ENCODE measurements at regions not wholly inside any gene's neighbourhood (a gene's known extent, or its start where the extent isn't known, plus 50 kb on each side); places are given as distances from the start of the nearest gene placed in this dataset.
"Not testable (repeated sequence)": the region's sequence is repeated elsewhere in the genome, so short reads cannot be mapped to it uniquely, and the experiment has no call there.

- Histone ChIP-seq H3K9me3 (ENCODE audit: control insufficient read depth in 3 of 3, low read length in 3 of 3) (no peaks in the 10 kb centered on the region), H3K4me1 (ENCODE audit: control insufficient read depth in 3 of 3, insufficient read depth in 3 of 3, low read length in 3 of 3) (peaks cover 4 to 10% (median 7%) of the 10 kb centered on the region in 3 donors), H3K27me3 (ENCODE audit: control insufficient read depth in 3 of 3, insufficient read depth in 3 of 3, low read length in 3 of 3) (no peaks in the 10 kb centered on the region), H3K36me3 (ENCODE audit: control insufficient read depth in 3 of 3, insufficient read depth in 3 of 3, low read length in 3 of 3) (no peaks in the 10 kb centered on the region), H3K27ac (ENCODE audit: low read depth, low read length) (no peak overlapping the region), H3K9ac (ENCODE audit: low read depth in 1 of 3, low read length in 3 of 3) (no peak overlapping the region), H3K4me3 (ENCODE audit: low read length in 3 of 3) (no peak overlapping the region)
Measured at GRCh38 chr9:621201-621855, 220.2 kb upstream of the DMRT1 start.

- H3K9me3 ChIP-seq (ENCODE audit: control insufficient read depth in 3 of 3, low read length in 3 of 3), result no peaks in the 10 kb centered on the region
- H3K9ac ChIP-seq (ENCODE audit: low read depth in 1 of 3, low read length in 3 of 3), result no peak overlapping the region
- H3K27ac ChIP-seq (ENCODE audit: low read depth, low read length), result no peak overlapping the region
- H3K27me3 ChIP-seq (ENCODE audit: control insufficient read depth in 3 of 3, insufficient read depth in 3 of 3, low read length in 3 of 3), result no peaks in the 10 kb centered on the region
- no peaks in the 10 kb centered on the region for H3K36me3 ChIP-seq (ENCODE audit: control insufficient read depth in 3 of 3, insufficient read depth in 3 of 3, low read length in 3 of 3)
- H3K4me3 ChIP-seq (ENCODE audit: low read length in 3 of 3), result no peak overlapping the region
- peaks cover 3 to 12% (median 4%) of the 10 kb centered on the region in 3 donors for H3K4me1 ChIP-seq (ENCODE audit: control insufficient read depth in 3 of 3, insufficient read depth in 3 of 3, low read length in 3 of 3)
Measured at GRCh38 chr9:624935-625500, 216.5 kb upstream of the DMRT1 start.

DNA sequence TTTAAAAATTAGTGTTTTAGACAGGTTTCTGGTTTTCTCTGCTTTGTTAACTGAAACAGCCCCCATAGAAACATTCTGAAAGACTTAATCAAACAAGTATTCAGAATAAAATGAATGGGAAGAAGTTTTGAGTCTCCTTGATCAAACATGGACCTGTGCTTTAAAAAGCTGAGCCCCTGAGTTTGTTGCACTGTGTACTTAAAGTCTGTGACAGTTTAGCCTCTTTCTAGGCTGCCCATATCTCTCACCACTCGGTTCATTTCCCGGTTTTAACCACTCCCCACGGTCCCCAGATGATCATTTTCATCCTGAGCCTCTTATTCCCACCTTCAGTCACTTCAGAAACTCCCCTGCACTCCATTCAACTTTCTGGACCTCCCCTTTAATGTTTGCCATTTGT, 215.9 kb upstream of the DMRT1 start:
- Histone ChIP-seq H3K4me3 (ENCODE audit: low read length in 3 of 3) (no peak overlapping the region), H3K27me3 (ENCODE audit: control insufficient read depth in 3 of 3, insufficient read depth in 3 of 3, low read length in 3 of 3) (no peaks in the 10 kb centered on the region), H3K36me3 (ENCODE audit: control insufficient read depth in 3 of 3, insufficient read depth in 3 of 3, low read length in 3 of 3) (no peaks in the 10 kb centered on the region), H3K9ac (ENCODE audit: low read depth in 1 of 3, low read length in 3 of 3) (peak overlapping the region in 1 of 3 donors; percentile 17), H3K9me3 (ENCODE audit: control insufficient read depth in 3 of 3, low read length in 3 of 3) (no peaks in the 10 kb centered on the region), H3K4me1 (ENCODE audit: control insufficient read depth in 3 of 3, insufficient read depth in 3 of 3, low read length in 3 of 3) (peaks cover 3 to 12% (median 4%) of the 10 kb centered on the region in 3 donors), H3K27ac (ENCODE audit: low read depth, low read length) (no peak overlapping the region)

GRCh38 chr9:626114-626513, 215.4 kb upstream of the DMRT1 start:
- not testable (repeated sequence) for H3K4me3 ChIP-seq (ENCODE audit: low read length in 3 of 3); H3K36me3 ChIP-seq (ENCODE audit: control insufficient read depth in 3 of 3, insufficient read depth in 3 of 3, low read length in 3 of 3); H3K27me3 ChIP-seq (ENCODE audit: control insufficient read depth in 3 of 3, insufficient read depth in 3 of 3, low read length in 3 of 3); H3K27ac ChIP-seq (ENCODE audit: low read depth, low read length); H3K9me3 ChIP-seq (ENCODE audit: control insufficient read depth in 3 of 3, low read length in 3 of 3)
- Histone ChIP-seq H3K9ac (ENCODE audit: low read depth in 1 of 3, low read length in 3 of 3) (peak overlapping the region in 1 of 3 donors; percentile 17), H3K4me1 (ENCODE audit: control insufficient read depth in 3 of 3, insufficient read depth in 3 of 3, low read length in 3 of 3) (peaks cover 3 to 11% (median 4%) of the 10 kb centered on the region in 3 donors)

- peak overlapping the region in 1 of 3 donors; percentile 11 for H3K9ac ChIP-seq (ENCODE audit: low read depth in 1 of 3, low read length in 3 of 3)
Measured at GRCh38 chr9:626596-626995, 214.9 kb upstream of the DMRT1 start.

DNA sequence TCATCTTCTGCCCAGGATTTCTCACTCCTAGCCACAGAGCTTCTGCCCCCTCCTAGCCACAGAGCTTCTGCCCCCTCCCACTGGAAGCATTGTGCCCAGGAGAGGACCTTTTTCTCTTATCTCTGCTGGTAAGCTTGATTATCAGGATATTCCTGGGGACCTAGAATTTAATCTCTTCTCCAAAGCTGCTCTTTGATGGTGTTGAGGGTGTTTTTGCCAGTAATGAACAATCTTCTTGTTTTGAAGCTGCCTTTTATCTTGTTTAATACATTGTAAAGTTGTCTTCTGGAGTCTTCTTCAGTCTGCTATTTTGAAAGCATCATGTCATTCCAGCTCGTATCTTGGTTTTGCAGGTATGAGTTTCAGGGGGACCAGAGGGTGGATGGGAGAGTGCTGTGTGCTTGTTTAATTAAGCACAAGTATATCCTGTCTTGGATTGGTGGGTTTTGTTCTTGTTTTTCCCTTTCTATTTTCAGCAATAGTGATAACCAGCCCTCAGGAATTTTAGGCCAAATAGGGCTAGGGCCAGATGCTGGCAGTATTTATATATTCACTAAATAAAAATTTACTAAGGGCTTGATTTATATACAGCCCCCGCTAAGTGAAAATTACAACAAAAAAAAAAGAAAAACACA, 214.0 kb upstream of the DMRT1 start:
- Histone ChIP-seq H3K9me3 (ENCODE audit: control insufficient read depth in 3 of 3, low read length in 3 of 3) (no peaks in the 10 kb centered on the region), H3K27ac (ENCODE audit: low read depth, low read length) (no peak overlapping the region), H3K4me3 (ENCODE audit: low read length in 3 of 3) (no peak overlapping the region), H3K27me3 (ENCODE audit: control insufficient read depth in 3 of 3, insufficient read depth in 3 of 3, low read length in 3 of 3) (no peaks in the 10 kb centered on the region), H3K4me1 (ENCODE audit: control insufficient read depth in 3 of 3, insufficient read depth in 3 of 3, low read length in 3 of 3) (peaks cover 0 to 7% (median 4%) of the 10 kb centered on the region in 3 donors), H3K36me3 (ENCODE audit: control insufficient read depth in 3 of 3, insufficient read depth in 3 of 3, low read length in 3 of 3) (no peaks in the 10 kb centered on the region), H3K9ac (ENCODE audit: low read depth in 1 of 3, low read length in 3 of 3) (no peak overlapping the region)

More at GRCh38 chr9:626596-626995, 214.9 kb upstream of the DMRT1 start:
- H3K27ac ChIP-seq (ENCODE audit: low read depth, low read length), result no peak overlapping the region
- no peaks in the 10 kb centered on the region for H3K36me3 ChIP-seq (ENCODE audit: control insufficient read depth in 3 of 3, insufficient read depth in 3 of 3, low read length in 3 of 3)
- peaks cover under 1 to 7% (median 4%) of the 10 kb centered on the region in 3 donors for H3K4me1 ChIP-seq (ENCODE audit: control insufficient read depth in 3 of 3, insufficient read depth in 3 of 3, low read length in 3 of 3)
- peak overlapping the region in 1 of 3 donors; percentile 39 for H3K4me3 ChIP-seq (ENCODE audit: low read length in 3 of 3)
- H3K27me3 ChIP-seq (ENCODE audit: control insufficient read depth in 3 of 3, insufficient read depth in 3 of 3, low read length in 3 of 3), result no peaks in the 10 kb centered on the region
- H3K9me3 ChIP-seq (ENCODE audit: control insufficient read depth in 3 of 3, low read length in 3 of 3), result no peaks in the 10 kb centered on the region

GRCh38 chr9:629146-629545, 212.4 kb upstream of the DMRT1 start:
- Histone ChIP-seq H3K4me3 (ENCODE audit: low read length in 3 of 3) (no peak overlapping the region), H3K36me3 (ENCODE audit: control insufficient read depth in 3 of 3, insufficient read depth in 3 of 3, low read length in 3 of 3) (no peaks in the 10 kb centered on the region), H3K27ac (ENCODE audit: low read depth, low read length) (no peak overlapping the region), H3K4me1 (ENCODE audit: control insufficient read depth in 3 of 3, insufficient read depth in 3 of 3, low read length in 3 of 3) (peaks cover 0 to 7% (median 4%) of the 10 kb centered on the region in 3 donors), H3K27me3 (ENCODE audit: control insufficient read depth in 3 of 3, insufficient read depth in 3 of 3, low read length in 3 of 3) (no peaks in the 10 kb centered on the region), H3K9me3 (ENCODE audit: control insufficient read depth in 3 of 3, low read length in 3 of 3) (no peaks in the 10 kb centered on the region), H3K9ac (ENCODE audit: low read depth in 1 of 3, low read length in 3 of 3) (no peak overlapping the region)

- no peak overlapping the region for H3K4me3 ChIP-seq (ENCODE audit: low read length in 3 of 3)
- no peaks in the 10 kb centered on the region for H3K9me3 ChIP-seq (ENCODE audit: control insufficient read depth in 3 of 3, low read length in 3 of 3)
- H3K27ac ChIP-seq (ENCODE audit: low read depth, low read length), result no peak overlapping the region
- H3K27me3 ChIP-seq (ENCODE audit: control insufficient read depth in 3 of 3, insufficient read depth in 3 of 3, low read length in 3 of 3), result no peaks in the 10 kb centered on the region
- no peak overlapping the region for H3K9ac ChIP-seq (ENCODE audit: low read depth in 1 of 3, low read length in 3 of 3)
- H3K36me3 ChIP-seq (ENCODE audit: control insufficient read depth in 3 of 3, insufficient read depth in 3 of 3, low read length in 3 of 3), result no peaks in the 10 kb centered on the region
- peaks cover 0 to 3% (median under 1%) of the 10 kb centered on the region in 3 donors for H3K4me1 ChIP-seq (ENCODE audit: control insufficient read depth in 3 of 3, insufficient read depth in 3 of 3, low read length in 3 of 3)
Measured at GRCh38 chr9:630817-631216, 210.7 kb upstream of the DMRT1 start.

GRCh38 chr9:631596-631995, 209.9 kb upstream of the DMRT1 start:
- no peaks in the 10 kb centered on the region for H3K36me3 ChIP-seq (ENCODE audit: control insufficient read depth in 3 of 3, insufficient read depth in 3 of 3, low read length in 3 of 3)
- no peaks in the 10 kb centered on the region for H3K27me3 ChIP-seq (ENCODE audit: control insufficient read depth in 3 of 3, insufficient read depth in 3 of 3, low read length in 3 of 3)
- H3K4me1 ChIP-seq (ENCODE audit: control insufficient read depth in 3 of 3, insufficient read depth in 3 of 3, low read length in 3 of 3), result no peaks in the 10 kb centered on the region
- no peaks in the 10 kb centered on the region for H3K9me3 ChIP-seq (ENCODE audit: control insufficient read depth in 3 of 3, low read length in 3 of 3)
- H3K27ac ChIP-seq (ENCODE audit: low read depth, low read length), result no peak overlapping the region
- H3K4me3 ChIP-seq (ENCODE audit: low read length in 3 of 3), result no peak overlapping the region
- no peak overlapping the region for H3K9ac ChIP-seq (ENCODE audit: low read depth in 1 of 3, low read length in 3 of 3)

DNA sequence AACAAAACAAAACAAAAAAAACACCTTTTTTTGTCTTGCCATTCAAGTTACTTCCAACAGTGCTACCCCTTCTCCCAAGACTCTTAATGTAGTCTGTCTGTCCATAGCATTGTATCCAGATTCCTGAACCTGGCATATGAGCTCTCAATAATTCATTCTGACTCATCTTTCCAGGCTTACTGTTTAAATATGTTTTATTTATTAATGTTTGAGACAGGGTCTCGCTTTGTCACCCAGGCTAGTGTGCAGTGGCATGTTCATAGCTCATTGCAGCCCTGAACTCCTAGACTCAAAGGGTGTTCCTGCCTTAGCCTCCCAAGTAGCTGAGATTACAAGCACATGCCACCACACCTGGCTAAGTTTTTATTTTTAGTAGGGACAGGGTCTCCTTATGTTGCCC, 208.0 kb upstream of the DMRT1 start:
- H3K9ac ChIP-seq (ENCODE audit: low read depth in 1 of 3, low read length in 3 of 3), result no peak overlapping the region
- H3K4me1 ChIP-seq (ENCODE audit: control insufficient read depth in 3 of 3, insufficient read depth in 3 of 3, low read length in 3 of 3), result no peaks in the 10 kb centered on the region
- no peaks in the 10 kb centered on the region for H3K36me3 ChIP-seq (ENCODE audit: control insufficient read depth in 3 of 3, insufficient read depth in 3 of 3, low read length in 3 of 3)
- H3K4me3 ChIP-seq (ENCODE audit: low read length in 3 of 3), result no peak overlapping the region
- H3K27me3 ChIP-seq (ENCODE audit: control insufficient read depth in 3 of 3, insufficient read depth in 3 of 3, low read length in 3 of 3), result no peaks in the 10 kb centered on the region
- H3K27ac ChIP-seq (ENCODE audit: low read depth, low read length), result no peak overlapping the region
- no peaks in the 10 kb centered on the region for H3K9me3 ChIP-seq (ENCODE audit: control insufficient read depth in 3 of 3, low read length in 3 of 3)
